OCI-LY7 (cell line): ENCODE measurements at regions not wholly inside any gene's neighbourhood (a gene's known extent, or its start where the extent isn't known, plus 50 kb on each side); places are given as distances from the start of the nearest gene placed in this dataset.

Experiments used
- CTCF ChIP-seq: fragments of 200-600 bp; sonication (generic); conservative IDR thresholded peaks from 2 replicates; pipeline ENCODE4 v1.5.1; 2014; ENCODE audit warnings: mild to moderate bottlenecking, antibody characterized with exemption, low read length, moderate library complexity, mixed read lengths
- EZH2phosphoT487 ChIP-seq: fragments of 200-600 bp; sonication (generic); IDR thresholded peaks from 2 replicates; pipeline ENCODE4 v1.6.1; 2018; ENCODE audit warnings: low read depth, borderline replicate concordance, mild to moderate bottlenecking, mixed run types, antibody characterized with exemption, low read length, moderate library complexity, mixed read lengths

DNA sequence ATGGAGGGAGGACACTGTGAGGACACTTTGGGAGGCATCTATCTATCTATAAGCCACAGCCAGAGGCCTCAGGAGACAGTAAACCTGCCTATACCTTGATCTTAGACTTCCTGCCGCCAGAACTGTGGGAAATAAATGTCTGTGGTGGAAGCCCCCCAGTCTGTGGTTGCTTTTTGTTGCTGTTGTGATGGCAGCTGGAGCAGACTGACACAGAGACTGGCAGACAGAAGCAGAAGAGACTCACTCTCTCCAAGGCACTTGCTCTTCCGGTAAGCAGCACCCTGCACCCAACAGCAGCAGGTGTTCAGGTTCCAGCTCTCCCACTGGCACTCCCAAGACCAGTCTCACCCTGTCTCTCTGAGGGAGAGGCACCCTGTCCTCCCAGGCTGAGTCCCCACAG is 297.6 kb downstream of the TTLL7 start:
- no peak for TF ChIP-seq CTCF
- TF ChIP-seq EZH2phosphoT487, result no peak
